Omental fat pad (tissue), 3 donors: ENCODE measurements at regions not wholly inside any gene's neighbourhood (a gene's known extent, or its start where the extent isn't known, plus 50 kb on each side); places are given as distances from the start of the nearest gene placed in this dataset.

ENCODE experiments used
- ATAC-seq: fragments of 150-250 bp; one replicate; pipeline ENCODE4 v1.9.1; 2016; ENCODE audit warnings: mild to moderate bottlenecking, moderate library complexity; ENCODE audit not compliant: low FRiP score
- DNase-seq: peaks from one replicate; pipeline ENCODE4 v3.0.0-alpha.2; 2019; ENCODE audit warnings: low spot score
- TF ChIP-seq, protein P1 (sequence below), 3 donors: fragments of 450-650 bp; IDR thresholded peaks; one replicate each; pipeline ENCODE4 v1.5.1; 2016 to 2017; ENCODE audit warnings: antibody characterized with exemption in 3 of 3, mild to moderate bottlenecking in 3 of 3, moderate library complexity in 2 of 3

GRCh38 chr20:53844259-53844658 lies 226.1 kb downstream of the BCAS1 start:
- no peak for ATAC-seq
- TF ChIP-seq, protein P1, sequence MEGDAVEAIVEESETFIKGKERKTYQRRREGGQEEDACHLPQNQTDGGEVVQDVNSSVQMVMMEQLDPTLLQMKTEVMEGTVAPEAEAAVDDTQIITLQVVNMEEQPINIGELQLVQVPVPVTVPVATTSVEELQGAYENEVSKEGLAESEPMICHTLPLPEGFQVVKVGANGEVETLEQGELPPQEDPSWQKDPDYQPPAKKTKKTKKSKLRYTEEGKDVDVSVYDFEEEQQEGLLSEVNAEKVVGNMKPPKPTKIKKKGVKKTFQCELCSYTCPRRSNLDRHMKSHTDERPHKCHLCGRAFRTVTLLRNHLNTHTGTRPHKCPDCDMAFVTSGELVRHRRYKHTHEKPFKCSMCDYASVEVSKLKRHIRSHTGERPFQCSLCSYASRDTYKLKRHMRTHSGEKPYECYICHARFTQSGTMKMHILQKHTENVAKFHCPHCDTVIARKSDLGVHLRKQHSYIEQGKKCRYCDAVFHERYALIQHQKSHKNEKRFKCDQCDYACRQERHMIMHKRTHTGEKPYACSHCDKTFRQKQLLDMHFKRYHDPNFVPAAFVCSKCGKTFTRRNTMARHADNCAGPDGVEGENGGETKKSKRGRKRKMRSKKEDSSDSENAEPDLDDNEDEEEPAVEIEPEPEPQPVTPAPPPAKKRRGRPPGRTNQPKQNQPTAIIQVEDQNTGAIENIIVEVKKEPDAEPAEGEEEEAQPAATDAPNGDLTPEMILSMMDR (IDR thresholded peaks at IDR 0.05), result no peak
- DNase-seq, result no peak

- ATAC-seq, result no peak
These were observed 226.7 kb downstream of the BCAS1 start for GRCh38 chr20:53843645-53844044.

GRCh38 chr20:53842301-53843099 lies 227.9 kb downstream of the BCAS1 start:
- TF ChIP-seq, protein P1 (IDR thresholded peaks at IDR 0.05), result no peak
- no peak for ATAC-seq
- DNase-seq, result no peak

More at GRCh38 chr20:53843645-53844044, 226.7 kb downstream of the BCAS1 start:
- TF ChIP-seq, protein P1 (IDR thresholded peaks at IDR 0.05), result no peak
- DNase-seq, result no peak

DNA sequence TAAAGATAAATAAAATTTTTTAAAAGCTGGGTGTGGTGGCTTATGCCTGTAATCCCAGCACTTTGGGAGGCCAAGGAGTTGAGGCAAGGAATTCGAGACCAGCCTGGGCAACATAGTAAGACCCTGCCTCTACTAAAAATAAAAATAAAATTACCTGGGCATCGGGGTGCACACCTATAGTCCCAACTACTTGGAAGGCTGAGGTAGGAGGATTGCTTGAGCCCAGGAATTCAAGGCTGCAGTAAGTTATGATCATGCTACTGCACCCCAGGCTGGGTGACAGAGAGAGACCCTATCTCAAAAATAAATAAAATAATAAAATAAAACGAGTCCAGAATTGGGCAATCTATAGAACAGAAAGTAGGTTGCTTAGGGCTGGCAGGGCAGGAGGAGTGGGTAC lies 228.7 kb downstream of the BCAS1 start:
- ATAC-seq, result no peak
- TF ChIP-seq, protein P1 (IDR thresholded peaks at IDR 0.05), result no peak
- no peak for DNase-seq

- DNase-seq (no peak), ATAC-seq (no peak)
- TF ChIP-seq, protein P1 (IDR thresholded peaks at IDR 0.05), result no peak
These were observed 229.9 kb downstream of the BCAS1 start for GRCh38 chr20:53840532-53840931.

GRCh38 chr20:53839423-53840176 lies 230.8 kb downstream of the BCAS1 start:
- DNase-seq (no peak), ATAC-seq (no peak)
- TF ChIP-seq, protein P1 (IDR thresholded peaks at IDR 0.05), result no peak
